Stimulated activated CD8-positive, alpha-beta memory T cell treated with anti-CD3 and anti-CD28 coated beads, Interleukin-4, amount 100 ng/mL, for 4 hours (primary cell): ENCODE measurements at regions not wholly inside any gene's neighbourhood (a gene's known extent, or its start where the extent isn't known, plus 50 kb on each side); places are given as distances from the start of the nearest gene placed in this dataset.

Source experiments
- DNase-seq, 2 donors: peaks; one replicate each; pipeline ENCODE4 v3.0.0-alpha.2; 2020; ENCODE audit warnings: low read depth in 2 of 2, low spot score in 1 of 2

DNA sequence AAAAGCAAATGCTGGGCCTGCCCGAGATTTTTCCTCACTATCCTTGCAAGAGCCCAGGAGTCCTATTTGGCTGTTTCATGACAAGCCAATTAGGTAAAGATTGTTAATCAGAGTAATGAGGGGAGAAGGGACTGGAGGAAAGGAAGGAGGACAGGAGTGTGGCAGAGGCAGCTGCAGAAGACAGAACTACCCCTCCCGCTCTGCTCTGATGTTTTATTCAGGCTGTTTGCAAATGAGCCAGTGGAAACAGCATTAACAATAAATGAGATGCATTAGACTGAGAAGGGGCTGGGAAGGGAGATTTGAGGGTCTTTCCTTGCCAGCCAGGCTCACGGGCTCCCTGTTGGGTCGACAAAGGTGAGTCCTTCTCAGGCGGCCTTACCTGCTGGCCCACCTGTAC is 421.0 kb upstream of the CCDC196 start:
- no peak for DNase-seq

DNA sequence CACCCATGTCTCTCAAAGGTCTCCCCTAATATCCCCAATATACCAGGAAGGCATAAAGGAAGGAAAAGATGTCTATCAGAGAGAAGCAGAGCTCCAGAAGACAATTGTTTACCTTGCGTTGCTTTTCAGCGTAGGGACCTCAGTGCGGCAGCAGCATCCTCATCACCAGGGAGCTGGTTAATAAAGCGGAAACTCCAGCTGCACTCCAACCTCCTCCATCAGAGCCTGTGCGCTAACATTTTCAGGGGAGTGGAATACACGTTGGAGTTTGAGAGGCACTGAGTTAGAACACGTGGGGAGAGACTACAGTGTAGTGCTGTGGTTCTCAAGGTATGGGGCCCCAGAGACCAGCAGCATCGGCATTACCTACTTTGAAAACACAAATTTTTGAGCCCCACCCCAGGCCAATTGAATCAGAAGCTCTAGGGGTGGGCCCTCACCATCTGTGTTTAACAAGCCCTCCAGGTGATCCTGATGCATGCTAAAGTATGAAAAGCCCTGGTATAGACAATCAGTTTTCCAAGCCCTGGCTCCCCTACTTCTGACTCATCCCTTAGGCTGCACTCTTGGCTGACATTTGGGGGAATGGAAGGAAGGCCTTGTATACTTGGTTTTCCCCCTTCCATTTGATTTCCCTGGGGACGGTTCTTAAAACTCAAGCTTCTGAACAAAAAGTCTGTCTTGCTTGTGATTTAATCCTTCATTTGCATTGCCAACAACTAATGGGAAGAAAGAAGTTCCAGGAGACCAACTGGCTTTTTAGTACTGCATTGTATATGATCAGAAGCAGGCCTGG is 419.0 kb upstream of the CCDC196 start:
- DNase-seq, result no peak

DNA sequence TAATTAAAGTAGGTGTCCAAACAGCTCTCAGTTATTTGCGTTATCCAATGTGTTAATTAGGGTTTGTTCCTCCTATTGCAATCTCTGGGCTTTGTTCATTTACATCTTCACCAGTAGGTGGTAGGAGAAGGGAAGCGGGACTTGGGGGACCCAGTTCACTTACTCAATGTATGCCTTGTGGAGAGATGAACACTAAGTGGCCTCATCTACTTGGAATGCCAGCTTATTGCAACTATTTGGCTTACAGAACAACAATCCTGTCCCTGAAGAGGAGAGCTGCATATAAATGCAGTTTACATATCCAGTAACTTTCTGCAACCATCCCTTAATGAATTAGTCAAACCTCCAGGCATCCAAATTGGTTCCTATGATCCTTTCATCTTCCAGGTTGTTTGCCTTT is 417.1 kb upstream of the CCDC196 start:
- no peak for DNase-seq

DNA sequence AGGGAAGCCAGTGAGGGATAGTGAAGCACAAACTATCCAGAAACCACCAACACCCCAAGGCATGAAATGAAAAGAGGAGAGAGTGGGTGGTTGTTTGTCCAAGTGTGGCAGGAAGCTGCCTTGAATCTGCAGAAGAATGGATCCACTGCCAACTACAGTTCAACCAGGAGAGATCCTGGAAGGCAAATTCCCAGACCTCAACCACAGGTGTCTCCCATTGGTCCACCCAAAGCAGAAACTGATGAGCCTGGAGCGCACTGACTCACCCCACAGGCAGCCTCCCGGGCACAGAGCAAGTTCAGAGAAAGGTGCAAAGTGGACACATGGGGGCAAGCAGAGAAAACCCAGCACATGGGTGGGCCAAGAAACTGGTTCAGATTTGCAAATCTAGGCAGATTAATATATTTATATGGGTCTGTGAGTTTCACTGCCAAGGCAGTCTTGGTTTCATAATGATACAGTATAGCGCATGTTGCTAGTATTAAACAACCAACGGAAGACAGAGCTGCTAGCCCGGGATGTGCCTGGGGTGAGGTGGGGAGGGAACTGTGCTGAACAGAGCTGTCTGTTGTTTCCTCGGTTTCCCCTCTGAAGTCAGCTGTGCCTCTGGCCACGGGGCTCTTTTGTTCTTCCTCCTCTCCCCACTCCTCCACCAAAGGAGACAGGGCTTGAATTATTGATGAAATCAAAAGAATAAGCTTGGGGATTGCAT is 416.2 kb upstream of the CCDC196 start:
- no peak for DNase-seq

DNA sequence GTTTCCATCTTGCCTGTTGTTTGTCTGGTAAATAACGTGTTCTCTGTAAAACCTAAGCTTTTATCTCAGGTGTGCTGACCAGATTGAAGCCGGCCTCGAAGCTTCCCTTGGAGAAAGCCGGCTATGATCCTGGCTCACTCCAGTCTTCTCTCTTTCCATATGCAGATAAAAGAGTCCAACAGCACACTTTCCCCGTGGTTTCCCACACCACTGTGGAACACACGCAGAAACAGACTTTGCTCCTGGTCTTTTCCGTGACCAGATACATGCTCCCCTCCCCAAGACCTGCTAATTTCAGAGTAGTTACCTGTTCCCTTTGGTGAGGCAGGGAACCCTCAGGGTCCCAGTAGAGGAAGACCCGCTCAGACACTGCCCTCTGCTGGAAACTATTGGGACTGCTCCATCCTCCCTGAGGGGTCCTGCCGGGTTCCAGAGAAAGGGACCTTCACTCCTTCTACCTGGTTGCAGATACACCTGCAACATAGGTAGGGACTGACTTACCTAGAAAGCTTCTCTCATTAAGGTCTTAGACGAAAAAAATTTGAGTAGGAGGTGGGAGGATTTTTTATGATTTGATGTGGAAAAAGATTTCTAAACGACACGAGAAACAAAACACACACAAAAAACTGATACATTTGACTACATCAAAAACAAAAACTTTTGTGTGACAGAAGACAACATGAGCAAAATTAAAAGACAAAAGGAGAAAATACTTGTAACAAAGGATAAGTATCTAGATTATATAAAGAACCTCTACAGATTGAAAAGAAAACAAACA is 415.4 kb upstream of the CCDC196 start:
- peak; percentile 24 to 73 for DNase-seq

DNA sequence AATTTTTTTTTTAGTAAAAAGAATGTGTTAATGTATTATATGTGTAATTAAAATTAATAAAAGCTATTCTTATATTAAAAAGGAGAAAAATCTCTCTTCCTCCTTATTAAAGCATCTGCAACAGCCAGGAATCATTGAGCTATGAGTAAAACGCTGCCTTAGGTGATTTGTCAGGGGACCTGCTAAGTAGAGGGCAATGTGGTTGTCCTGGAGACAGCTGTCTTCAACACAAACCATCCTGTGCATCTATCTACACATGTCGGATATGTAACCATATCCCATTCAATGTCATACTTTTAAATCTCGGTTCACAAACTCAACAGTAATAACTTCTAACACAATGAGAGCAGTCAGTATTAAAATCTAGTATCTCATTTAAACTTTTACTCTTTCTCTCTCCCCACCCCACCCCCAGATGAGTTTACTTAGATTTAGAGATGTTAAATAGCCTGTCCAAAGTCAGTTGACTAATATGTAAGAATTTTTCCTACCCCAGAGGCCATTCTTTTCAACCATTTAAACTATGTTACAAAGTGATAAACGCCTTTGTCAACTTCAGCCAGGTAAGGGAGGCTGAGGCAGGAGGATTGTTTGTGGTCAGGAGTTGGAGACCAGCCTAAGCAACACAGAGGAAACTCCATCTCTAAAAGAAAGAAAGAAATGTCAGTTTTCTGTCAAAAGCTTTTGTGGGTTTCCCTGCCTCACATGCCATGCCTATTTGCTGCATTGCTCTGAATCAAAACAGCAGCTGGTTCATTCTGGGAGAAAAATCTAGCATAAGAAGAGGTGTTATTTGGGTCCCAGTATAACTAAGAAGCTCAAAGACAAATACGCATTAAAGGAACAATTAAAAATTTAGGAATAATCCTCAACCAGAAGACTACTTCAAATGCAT is 413.7 kb upstream of the CCDC196 start:
- DNase-seq, result no peak

DNA sequence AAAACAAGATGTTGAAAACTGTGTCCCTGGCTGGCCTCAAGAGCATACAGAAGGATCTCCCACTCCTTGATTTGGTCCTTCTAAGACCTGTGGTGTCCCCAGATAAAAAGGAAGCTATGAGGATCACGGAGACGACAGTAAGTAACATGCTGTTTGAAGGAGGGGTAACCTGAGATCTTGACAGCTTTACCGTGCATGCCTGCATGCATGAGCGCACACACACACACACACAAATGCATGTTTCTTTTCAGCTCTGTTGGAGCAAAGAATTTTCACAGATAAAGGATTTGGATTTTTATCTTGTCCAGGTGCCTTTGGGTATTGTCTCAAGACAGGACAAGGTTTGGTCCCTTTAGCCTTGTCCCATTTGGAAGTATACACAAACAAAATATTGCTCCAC is 411.6 kb upstream of the CCDC196 start:
- DNase-seq, result no peak

DNA sequence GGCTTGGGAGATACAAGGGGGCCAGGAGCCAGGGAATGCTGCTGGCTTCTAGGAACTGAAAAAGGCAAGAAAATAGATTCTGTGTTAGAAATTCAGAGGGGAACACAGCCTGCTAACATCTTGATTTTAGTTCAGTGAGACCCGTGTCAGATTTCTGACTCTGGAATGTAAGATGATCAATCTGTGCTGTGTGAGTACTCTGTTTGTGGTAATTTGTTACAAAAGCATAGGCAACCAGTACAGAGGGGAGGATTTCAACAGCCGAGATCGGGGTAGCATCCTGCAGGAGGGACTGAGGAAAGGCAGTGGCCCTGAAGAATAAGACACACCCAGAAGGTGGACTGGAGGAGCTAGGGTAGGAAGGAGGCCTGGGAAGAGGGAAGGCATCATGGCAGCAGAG is 410.0 kb upstream of the CCDC196 start:
- DNase-seq, result no peak

DNA sequence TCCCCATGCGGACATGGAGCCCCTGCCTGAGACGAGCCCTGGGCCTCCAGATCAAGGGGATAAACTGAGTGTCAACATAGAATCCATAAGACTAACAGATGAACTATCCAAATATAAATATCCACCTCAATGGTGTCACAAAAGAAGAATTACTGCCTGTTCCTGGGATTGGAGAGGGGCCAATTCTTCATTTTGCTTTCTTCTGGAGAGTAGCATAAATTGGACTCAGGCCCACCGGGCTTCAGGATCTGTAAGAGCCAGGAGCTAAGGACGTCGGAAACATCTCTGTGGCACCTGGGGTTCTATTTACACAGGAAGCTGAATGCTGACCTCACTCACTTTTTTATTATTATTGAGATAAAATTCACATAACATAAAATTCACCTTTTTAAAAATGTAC is 408.2 kb upstream of the CCDC196 start:
- no peak for DNase-seq

DNA sequence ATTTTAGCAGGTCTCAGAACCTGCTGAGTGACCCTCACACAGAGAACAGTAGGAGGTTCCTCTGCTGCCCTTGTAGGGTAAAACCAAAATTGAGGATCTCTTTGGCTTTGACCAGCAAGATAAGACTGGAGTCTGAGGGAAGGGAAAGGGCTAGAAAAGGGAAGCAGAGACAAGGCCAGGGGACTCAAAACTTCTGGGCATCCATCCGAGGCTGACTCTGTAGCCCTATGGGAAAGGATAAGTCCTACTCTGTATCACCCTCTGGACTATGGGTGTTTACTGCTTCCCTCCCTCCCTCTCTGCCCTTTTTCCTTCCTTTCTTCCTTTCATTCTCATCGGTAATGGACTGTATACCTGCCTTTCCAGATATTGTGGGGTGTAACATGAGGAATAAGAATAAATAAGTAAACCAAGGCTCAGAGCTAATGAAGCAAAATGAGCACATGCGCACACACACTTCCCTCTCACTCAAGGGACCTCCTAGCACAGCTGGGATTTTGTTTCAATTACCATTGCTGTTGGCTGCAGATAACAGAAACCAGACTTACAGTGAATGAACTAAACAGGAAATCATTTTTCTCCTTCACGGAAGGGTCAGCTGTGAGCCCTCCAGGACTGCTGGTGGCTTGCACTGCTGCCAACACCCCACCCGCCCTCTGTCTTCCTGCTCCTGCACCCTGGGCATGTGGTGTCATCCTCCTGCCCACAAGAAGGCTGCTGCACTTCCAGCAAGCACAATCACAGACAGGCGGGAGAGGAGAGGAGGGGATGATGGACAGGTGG is 404.4 kb upstream of the CCDC196 start:
- DNase-seq, result no peak

DNA sequence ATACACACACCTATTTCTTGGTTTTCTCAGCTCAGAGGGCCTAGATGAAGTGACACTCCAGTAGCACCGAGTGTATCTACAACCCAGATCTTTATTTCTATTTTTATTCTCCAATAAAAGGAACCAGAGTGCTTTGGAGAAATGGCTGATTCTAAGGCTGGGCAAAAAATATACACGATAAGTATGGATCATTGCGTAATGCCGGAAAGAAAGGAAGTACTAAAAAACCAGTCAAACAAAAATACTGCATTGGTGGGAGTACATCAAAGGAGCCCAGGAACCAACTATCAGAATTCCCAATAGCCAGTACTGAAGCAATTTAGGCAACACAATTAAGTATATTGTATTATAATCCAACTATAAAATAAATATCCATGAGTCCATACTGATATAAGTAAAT is 400.9 kb upstream of the CCDC196 start:
- DNase-seq, result no peak

DNA sequence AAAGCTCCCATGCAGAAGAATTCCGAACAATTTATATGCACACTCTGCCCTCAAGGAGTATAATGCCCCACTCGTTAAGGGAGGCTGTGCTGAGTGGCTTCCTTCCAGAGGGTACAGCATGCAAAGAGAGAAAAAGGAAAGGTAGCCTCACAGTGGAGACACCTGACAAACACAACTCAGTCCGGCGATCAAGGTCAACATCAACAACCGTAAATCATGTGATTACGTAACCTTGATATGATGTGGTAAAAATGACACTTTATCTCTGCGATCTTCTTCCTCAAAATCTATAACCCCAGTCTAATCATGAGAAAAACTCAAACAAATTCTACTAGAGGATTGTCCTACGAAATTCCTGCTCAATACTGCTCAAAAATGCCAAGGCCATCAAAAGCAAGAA is 400.5 kb upstream of the CCDC196 start:
- no peak for DNase-seq

DNA sequence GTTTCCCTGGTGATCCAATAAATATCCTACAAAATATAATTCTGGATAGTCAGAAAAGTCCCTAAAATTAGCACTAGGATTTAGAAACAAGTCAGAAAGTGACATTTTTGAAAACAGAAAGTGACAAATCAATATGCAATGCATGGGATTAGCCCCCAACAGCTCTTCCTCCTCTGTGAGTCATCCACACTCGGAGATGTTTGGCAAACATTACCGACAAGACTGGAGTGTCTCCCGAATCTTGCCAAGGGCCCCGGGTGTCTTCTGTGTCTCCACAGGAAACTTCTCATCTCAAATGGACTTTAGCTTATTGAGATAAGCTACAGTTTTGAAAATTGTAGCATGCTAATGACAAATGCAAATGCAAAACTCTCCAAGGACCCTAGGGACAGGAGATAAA is 398.9 kb upstream of the CCDC196 start:
- no peak for DNase-seq

DNA sequence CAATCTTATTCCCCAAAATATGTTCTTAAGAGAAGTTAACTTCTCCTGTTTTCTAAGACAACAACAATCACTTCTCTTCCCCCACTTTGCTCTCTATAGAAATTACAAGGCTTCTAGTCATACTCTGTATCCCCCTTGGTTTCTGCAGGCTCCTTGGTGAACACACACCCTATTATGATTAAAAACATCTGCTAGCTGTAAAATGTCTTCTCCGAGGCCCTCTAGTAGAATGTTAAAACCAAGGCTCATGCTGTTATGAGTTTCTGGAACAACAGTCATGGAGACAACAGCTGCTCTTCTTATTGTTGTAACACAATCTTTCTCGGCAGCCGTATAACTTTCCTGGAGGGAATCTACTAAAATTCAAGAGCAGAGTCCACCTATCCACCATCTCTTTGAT is 397.5 kb upstream of the CCDC196 start:
- DNase-seq, result no peak

DNA sequence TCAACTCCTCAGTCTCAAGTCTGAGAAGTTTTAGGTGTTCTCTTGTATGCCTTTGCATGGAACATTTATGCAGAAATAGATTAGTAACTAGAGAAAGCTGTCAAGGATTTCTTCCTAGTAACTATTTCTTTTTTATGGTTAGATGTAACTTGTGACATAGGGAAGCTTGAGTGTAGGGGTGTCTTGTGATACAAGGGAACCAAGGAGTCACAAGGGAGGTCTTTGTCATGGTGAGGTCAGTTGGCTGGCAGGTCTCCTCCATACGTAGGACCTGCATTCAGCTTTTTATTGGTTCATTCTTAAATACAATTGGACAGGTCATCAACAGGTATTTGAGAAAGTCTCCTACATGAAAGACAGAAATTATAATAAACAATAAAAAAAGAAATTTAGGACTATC is 394.0 kb upstream of the CCDC196 start:
- no peak for DNase-seq

DNA sequence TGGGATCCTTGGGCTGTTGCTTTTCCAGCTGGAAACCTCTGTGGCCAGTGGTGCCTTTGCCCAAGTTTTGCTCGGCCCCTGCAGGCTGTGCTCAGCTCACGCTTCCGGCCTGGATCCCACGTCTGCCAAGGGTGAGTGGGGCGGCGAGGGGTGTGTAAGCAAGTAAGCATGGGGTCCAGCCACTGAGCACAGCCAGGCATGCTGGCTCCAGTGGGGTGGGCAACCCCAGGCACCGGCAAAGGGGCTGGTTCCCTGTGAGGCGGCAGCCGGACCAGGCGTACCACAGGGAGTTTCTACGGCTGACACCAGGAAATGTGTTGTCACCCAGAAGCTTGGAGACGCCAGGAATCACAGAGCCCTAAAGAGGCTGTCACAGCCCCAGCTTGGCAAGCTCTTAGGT is 393.4 kb upstream of the CCDC196 start:
- no peak for DNase-seq

DNA sequence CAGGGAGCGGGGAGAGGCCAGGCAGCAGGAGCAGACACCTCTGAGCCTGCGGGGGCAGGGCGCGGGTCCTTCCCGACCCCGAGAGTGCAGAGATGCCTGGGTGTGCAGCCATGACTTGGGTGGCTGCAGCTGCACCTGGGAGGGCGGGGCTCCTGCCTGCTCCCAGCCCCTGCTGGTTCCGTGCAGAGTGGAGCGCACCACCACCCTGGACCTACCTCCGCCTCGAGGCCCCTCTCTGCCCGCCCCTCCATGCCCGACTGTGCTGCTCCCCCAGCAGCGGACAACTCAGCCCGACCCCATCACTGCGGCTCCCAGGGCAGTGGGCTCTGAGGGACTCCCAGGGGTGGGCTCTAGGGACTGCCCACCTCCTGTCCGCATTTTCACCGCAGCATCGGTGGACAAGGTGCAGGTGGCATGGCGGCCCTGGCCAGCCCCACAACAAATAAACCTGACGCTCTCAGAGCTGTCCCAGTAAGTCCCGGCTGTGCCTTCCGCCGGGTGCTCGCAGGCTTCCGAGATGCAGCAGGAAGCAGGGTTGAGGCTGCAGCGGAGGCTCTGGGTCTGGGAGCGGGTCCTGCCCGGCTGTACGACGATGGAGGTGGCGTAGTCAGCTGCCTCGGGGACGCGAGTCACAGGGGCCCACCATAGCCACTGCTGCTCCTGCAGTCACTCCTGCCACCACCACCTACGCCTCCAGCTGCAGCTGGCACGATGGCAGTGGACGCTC is 392.0 kb upstream of the CCDC196 start:
- DNase-seq, result no peak

DNA sequence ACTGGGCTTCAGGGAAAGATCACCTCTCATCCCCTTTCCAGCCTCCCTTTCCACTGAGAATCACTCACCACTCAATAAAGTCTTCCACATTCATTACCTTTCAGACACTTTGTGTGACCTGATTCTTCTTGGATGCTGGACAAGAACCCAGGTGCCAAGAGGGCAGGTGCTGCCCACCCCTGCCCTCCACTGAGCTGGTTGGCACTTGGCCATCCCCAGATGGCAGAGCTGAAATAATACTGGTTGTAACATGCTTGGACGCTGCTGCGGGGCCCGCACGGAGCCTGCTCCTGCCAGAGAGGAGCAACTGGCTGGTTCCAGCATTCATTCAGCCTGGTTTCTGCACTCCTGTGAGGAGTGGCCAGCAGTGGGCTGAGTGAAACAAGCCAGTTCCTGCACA is 386.7 kb upstream of the CCDC196 start:
- no peak for DNase-seq

DNA sequence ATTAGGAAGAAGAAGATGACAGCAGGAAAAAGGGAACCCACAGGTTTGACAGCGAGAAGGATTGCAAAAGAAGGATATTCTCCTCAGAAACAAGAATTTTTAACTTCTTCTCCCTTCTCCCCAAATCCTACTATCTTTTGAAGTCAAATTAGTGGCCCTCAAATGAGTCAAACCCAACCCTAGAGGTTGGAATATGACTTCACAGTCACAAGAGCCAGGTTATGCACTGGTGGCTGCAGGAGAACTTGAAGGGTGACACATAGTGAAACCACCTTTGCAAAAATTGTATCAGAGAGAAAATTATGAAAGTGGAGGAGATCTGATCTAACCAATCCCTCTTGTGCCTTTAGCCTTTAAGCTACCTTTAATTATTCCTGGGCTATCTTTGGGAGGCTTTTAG is 386.2 kb upstream of the CCDC196 start:
- no peak for DNase-seq

DNA sequence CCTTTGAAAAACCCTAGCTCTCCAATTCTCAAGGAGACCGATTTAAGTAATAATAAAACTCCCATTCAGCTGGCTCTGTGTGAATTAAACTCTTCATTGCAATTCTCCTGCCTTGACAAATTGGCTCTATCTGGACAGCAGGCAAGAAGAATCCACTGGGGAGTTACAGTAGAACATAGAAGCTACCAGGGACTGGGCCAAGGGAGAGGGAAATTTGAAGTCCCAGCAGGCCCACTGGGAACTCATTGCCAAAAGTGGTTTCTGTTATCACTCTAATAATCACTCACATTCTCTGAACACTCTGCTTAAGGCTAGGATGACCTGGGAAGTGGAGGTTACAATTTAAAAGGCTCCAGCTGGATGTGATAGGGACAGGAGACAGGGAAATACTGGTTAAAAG is 384.5 kb upstream of the CCDC196 start:
- no peak for DNase-seq
